K562 (cell line): ENCODE measurements at regions not wholly inside any gene's neighbourhood (a gene's known extent, or its start where the extent isn't known, plus 50 kb on each side); places are given as distances from the start of the nearest gene placed in this dataset.

Experiments used
- ATAC-seq: fragments of 200-7000 bp; cut with Tn5 transposase; 3 replicates; pipeline ENCODE4 v1.9.1; 2020; ENCODE audit warnings: moderate library complexity
- BruUV-seq: library from RNA; stranded (reverse); fragments of 400-500 nt; replicated peaks from 2 replicates; lab custom pipeline; 2021; lab: Mats Ljungman, UMichigan
- CTCF ChIA-PET: fragments of 300-600 bp; formaldehyde crosslinking; extraction: SDS; loops from one replicate; lab custom pipeline; 2021; ENCODE audit warnings: low intra/inter-chr PET ratio; lab: Yijun Ruan, JAX
- POLR2A ChIA-PET: fragments of 300-600, 350-650 bp; sonication (Branson Sonifier 250); formaldehyde crosslinking; extraction: SDS; loops from one replicate; lab custom pipeline; 2021; ENCODE audit warnings: antibody characterized with exemption, inconsistent platforms; lab: Yijun Ruan, JAX
- DNase-seq, 4 experiments: peaks; one replicate each; pipeline versions ENCODE4 v3.0.0 to v3.0.0-alpha.2; 2011 to 2018; ENCODE audit warnings: low spot score in 3 of 4, mixed read lengths in 3 of 4; ENCODE audit errors: extremely low read depth in 1 of 4
- FAIRE-seq: peaks from 2 replicates; lab custom pipeline; 2011; peaks lifted over from hg19 to GRCh38; lab: Jason Lieb, UNC
- H2AFZ ChIP-seq: 2 replicates; pipeline ENCODE4 v1.6.0; 2011; ENCODE audit warnings: low read depth, low read length, control low read depth, inconsistent platforms
- H3K27ac ChIP-seq: fragments of 200-600 bp; 3 replicates; pipeline ENCODE4 v1.8.0; 2011; ENCODE audit warnings: low read depth, mild to moderate bottlenecking, control low read depth, inconsistent platforms, low read length, moderate library complexity, mixed read lengths; ENCODE audit errors: extremely low read depth
- H3K27me3 ChIP-seq, 2 experiments: fragments of 300-600 bp in 1 of 2; 2 replicates in 1 of 2; 3 replicates in 1 of 2; pipeline versions ENCODE4 v1.6.0 to v1.8.0; 2011; ENCODE audit warnings: inconsistent platforms in 2 of 2, low read length in 2 of 2, mild to moderate bottlenecking in 1 of 2, mixed read lengths in 1 of 2, moderate library complexity in 1 of 2; ENCODE audit not compliant: control insufficient read depth in 2 of 2, insufficient read depth in 2 of 2
- H3K36me3 ChIP-seq: fragments of 300-600 bp; 3 replicates; pipeline ENCODE4 v1.8.0; 2011; ENCODE audit warnings: mild to moderate bottlenecking, low read length, inconsistent platforms; ENCODE audit not compliant: control insufficient read depth, insufficient read depth
- H3K4me1 ChIP-seq, 2 experiments: fragments of 200-600 bp in 1 of 2; replicated peaks in 1 of 2; 2 replicates in 1 of 2; 3 replicates in 1 of 2; pipeline versions ENCODE4 v1.5.1 to v1.8.0; 2011; ENCODE audit warnings: inconsistent platforms in 2 of 2, low read length in 2 of 2, mild to moderate bottlenecking in 1 of 2, mixed read lengths in 1 of 2, moderate library complexity in 1 of 2; ENCODE audit not compliant: control insufficient read depth in 2 of 2, insufficient read depth in 2 of 2
- H3K4me2 ChIP-seq: 2 replicates; pipeline ENCODE4 v1.6.1; 2011; ENCODE audit warnings: low read length, control low read depth, inconsistent platforms, mixed read lengths; ENCODE audit not compliant: insufficient read depth
- H3K4me3 ChIP-seq: fragments of 200-600 bp; sonication (generic), shearing (Covaris generic); 2 replicates; pipeline ENCODE4 v1.5.1; 2016; ENCODE audit warnings: control low read depth, inconsistent platforms
- H3K79me2 ChIP-seq: fragments of 200-600 bp; 3 replicates; pipeline ENCODE4 v1.8.0; 2011; ENCODE audit warnings: low read length, inconsistent platforms; ENCODE audit not compliant: control insufficient read depth, insufficient read depth
- H3K9ac ChIP-seq, 2 experiments: 2 replicates each; pipeline versions ENCODE4 v1.6.0 to v1.6.1; 2011; ENCODE audit warnings: low read depth in 2 of 2, low read length in 2 of 2, control low read depth in 1 of 2, inconsistent platforms in 1 of 2, mild to moderate bottlenecking in 1 of 2, mixed read lengths in 1 of 2; ENCODE audit not compliant: insufficient read depth in 1 of 2
- H3K9me1 ChIP-seq: one replicate; pipeline ENCODE4 v1.6.0; 2011; ENCODE audit warnings: inconsistent platforms, mild to moderate bottlenecking, low read length, moderate library complexity; ENCODE audit not compliant: control insufficient read depth, insufficient read depth
- H3K9me3 ChIP-seq: replicated peaks from 2 replicates; pipeline ENCODE4 v1.5.1; 2011; ENCODE audit warnings: low read depth, low read length, inconsistent platforms; ENCODE audit not compliant: control insufficient read depth, insufficient read depth
- H4K20me1 ChIP-seq: replicated peaks from 2 replicates; pipeline ENCODE4 v1.6.1; 2011; ENCODE audit warnings: low read length, inconsistent platforms, mixed read lengths; ENCODE audit not compliant: control insufficient read depth, insufficient read depth
- BCL6 ChIP-seq: fragments of 250-450 bp; sonication (Bioruptor Pico); IDR thresholded peaks from 2 replicates; pipeline ENCODE4 v1.4.0; 2020
- BRF1 ChIP-seq: IDR thresholded peaks from 3 replicates; pipeline ENCODE4 v1.6.1; 2011; ENCODE audit warnings: borderline replicate concordance, mild to moderate bottlenecking; ENCODE audit not compliant: insufficient read length; ENCODE audit errors: extremely low read depth
- MCM2 ChIP-seq: fragments of 450-650 bp; IDR thresholded peaks from 2 replicates; pipeline ENCODE4 v1.6.1; 2017; ENCODE audit warnings: low read depth, mild to moderate bottlenecking
- POLR3G ChIP-seq: IDR thresholded peaks from 2 replicates; pipeline ENCODE4 v1.6.1; 2011; ENCODE audit not compliant: insufficient read length, insufficient replicate concordance; ENCODE audit errors: extremely low read depth
- RCOR1 ChIP-seq, 2 experiments: IDR thresholded peaks; 2 replicates each; pipeline ENCODE4 v1.6.1; 2012; ENCODE audit warnings: low read depth in 2 of 2, low read length in 2 of 2, borderline replicate concordance in 1 of 2, improper control_type of control experiment in 1 of 2
- STAT5B ChIP-seq: fragments of 250-450 bp; sonication (Bioruptor Pico); IDR thresholded peaks from 2 replicates; pipeline ENCODE4 v1.8.0; 2021; ENCODE audit warnings: mild to moderate bottlenecking, inconsistent platforms
- ZNF347 ChIP-seq: fragments of 450-650 bp; formaldehyde crosslinking; IDR thresholded peaks from 2 replicates; pipeline ENCODE4 v1.4.0; 2020; ENCODE audit warnings: low read depth, mild to moderate bottlenecking, moderate library complexity
- ZNF740 ChIP-seq, 3 experiments: fragments of 200-800 bp in 1 of 3; sonication (Bioruptor generic) in 1 of 3; sonication (generic) in 1 of 3; formaldehyde crosslinking in 1 of 3; IDR thresholded peaks; 2 replicates each; pipeline versions ENCODE4 v1.6.1 to v1.8.0; 2016 to 2022; ENCODE audit warnings: mild to moderate bottlenecking in 2 of 3, missing compliant biosample characterization in 2 of 3, missing genetic modification characterization in 2 of 3, missing genetic modification reagents in 1 of 3
- WGBS: fragments of 100-300 bp; shearing (Covaris generic); methylation state at CpG from one replicate; pipeline ENCODE4 v1.1.6; 2016; ENCODE audit warnings: low coverage, mixed read lengths; ENCODE audit not compliant: insufficient coverage; ENCODE audit errors: missing lambda C conversion rate; 5-methylcytosine and 5-hydroxymethylcytosine counted together
- in situ Hi-C: fragments of 300-500 bp; cut with MboI; formaldehyde crosslinking; loops from 4 replicates; pipeline ENCODE4 v1.15.0; 2018; ENCODE audit warnings: inconsistent platforms, mixed read lengths
- intact Hi-C: fragments of 100-400 bp; cut with micrococcal nuclease; formaldehyde crosslinking; loops from 2 replicates; pipeline ENCODE4 v1.14.2; 2022

GRCh38 chrX:26672571-26672970 lies 456.6 kb downstream of the MAGEB5 start:
- no TSS peak for BruUV-seq
- no peak overlapping the region for H3K27ac ChIP-seq
- no peak for DNase-seq
- no peaks in the 10 kb centered on the region for H3K9me3 ChIP-seq
- no peak overlapping the region for H2AFZ ChIP-seq
- no peak for FAIRE-seq
- no peaks in the 10 kb centered on the region for H3K9me1 ChIP-seq
- H3K4me1 ChIP-seq: no peaks in the 10 kb centered on the region
- ATAC-seq: no peak
- ChIA-PET POLR2A (no interaction called here), CTCF (no interaction called here)
- in situ Hi-C loops: loop anchor here (25.0 kb wide), 1 partner anchor 515 kb away; no protein-coding TSS in a partner anchor
- TF ChIP-seq ZNF740 (CRISPR knock-in tag; IDR thresholded peaks at IDR 0.05): no peak
- no peak for TF ChIP-seq ZNF740 (tag; IDR thresholded peaks at IDR 0.05)
- no peak for TF ChIP-seq POLR3G
- no peak for TF ChIP-seq MCM2
- TF ChIP-seq ZNF347 (CRISPR knock-in tag): no peak
- no peak for TF ChIP-seq BRF1
- no peak for TF ChIP-seq BCL6 (CRISPR knock-in tag)
- TF ChIP-seq RCOR1 (IDR thresholded peaks at IDR 0.05; ENCODE audit: borderline replicate concordance in 1 of 2, low read depth in 2 of 2, low read length in 2 of 2): no peak
- no peak for TF ChIP-seq STAT5B (CRISPR knock-in tag)
- H3K9ac ChIP-seq: no peak overlapping the region
- no peaks in the 10 kb centered on the region for H4K20me1 ChIP-seq
- intact Hi-C loops: no loop called here
- WGBS: 3% methylated on average over 3 of the region's 3 CpGs
- H3K4me2 ChIP-seq: no peak overlapping the region
- H3K27me3 ChIP-seq: no peaks in the 10 kb centered on the region
- H3K36me3 ChIP-seq: no peaks in the 10 kb centered on the region
- no peaks in the 10 kb centered on the region for H3K79me2 ChIP-seq
- no peak overlapping the region for H3K4me3 ChIP-seq
